H1 (cell line): ENCODE measurements at regions not wholly inside any gene's neighbourhood (a gene's known extent, or its start where the extent isn't known, plus 50 kb on each side); places are given as distances from the start of the nearest gene placed in this dataset.
A peak's percentile ranks its signal among the peaks of the same experiment; 100 is the strongest.

Experiments used
- CTCF ChIA-PET: fragments of 300-600 bp; sonication (Branson Sonifier 250); formaldehyde crosslinking; loops from one replicate; lab custom pipeline; 2021; ENCODE audit not compliant: partially characterized antibody; lab: Charles Lee
- POLR2A ChIA-PET: fragments of 300-600 bp; sonication (Branson Sonifier 250); formaldehyde crosslinking; loops from one replicate; lab custom pipeline; 2021; ENCODE audit warnings: inconsistent platforms; ENCODE audit not compliant: partially characterized antibody; lab: Charles Lee
- DNase-seq, 2 experiments: peaks; one replicate each; pipeline versions ENCODE4 v3.0.0 to v3.0.0-alpha.2; 2010 to 2022; ENCODE audit warnings: low spot score in 2 of 2, low read depth in 1 of 2, mixed read lengths in 1 of 2
- FAIRE-seq: peaks from 2 replicates; lab custom pipeline; 2011; peaks lifted over from hg19 to GRCh38; lab: Jason Lieb, UNC
- H2AFZ ChIP-seq: 2 replicates; pipeline ENCODE4 v1.8.1; 2012; ENCODE audit warnings: low read length, inconsistent platforms
- H2AK5ac ChIP-seq: 2 replicates; pipeline ENCODE4 v1.6.1; 2013; ENCODE audit warnings: low read depth, low read length
- H2BK120ac ChIP-seq: replicated peaks from 2 replicates; pipeline ENCODE3; 2013; ENCODE audit warnings: low read depth, low read length, inconsistent platforms
- H2BK12ac ChIP-seq: 2 replicates; pipeline ENCODE4 v1.6.1; 2013; ENCODE audit warnings: low read depth, low read length
- H2BK15ac ChIP-seq: 2 replicates; pipeline ENCODE4 v1.6.1; 2013; ENCODE audit warnings: low read length
- H2BK20ac ChIP-seq: 2 replicates; pipeline ENCODE4 v1.6.1; 2013; ENCODE audit warnings: low read length
- H2BK5ac ChIP-seq: 2 replicates; pipeline ENCODE4 v1.6.1; 2013; ENCODE audit warnings: low read depth, low read length
- H3K14ac ChIP-seq: 2 replicates; pipeline ENCODE4 v1.6.1; 2013; ENCODE audit warnings: inconsistent platforms; ENCODE audit not compliant: insufficient read length
- H3K18ac ChIP-seq: 2 replicates; pipeline ENCODE4 v1.6.1; 2013; ENCODE audit warnings: low read length; ENCODE audit errors: extremely low read depth
- H3K23ac ChIP-seq: 2 replicates; pipeline ENCODE4 v1.6.1; 2013; ENCODE audit warnings: inconsistent platforms; ENCODE audit not compliant: insufficient read length
- H3K23me2 ChIP-seq: 2 replicates; pipeline ENCODE4 v1.6.1; 2013; ENCODE audit warnings: low read depth, low read length
- H3K27ac ChIP-seq: 2 replicates; pipeline ENCODE4 v1.6.1; 2011; ENCODE audit warnings: low read depth, low read length, inconsistent platforms
- H3K27me3 ChIP-seq, 4 experiments: replicated peaks in 1 of 4; 1 replicate in 1 of 4; 2 replicates in 3 of 4; pipeline versions ENCODE4 v1.6.1 to v1.8.1; 2011 to 2013; ENCODE audit warnings: low read length in 3 of 4, mild to moderate bottlenecking in 3 of 4, inconsistent platforms in 2 of 4, mixed read lengths in 2 of 4, moderate library complexity in 1 of 4; ENCODE audit not compliant: control insufficient read depth in 3 of 4, insufficient read depth in 3 of 4; ENCODE audit errors: extremely low read depth in 1 of 4
- H3K36me3 ChIP-seq, 4 experiments: 2 replicates each; pipeline versions ENCODE4 v1.6.1 to v1.8.1; 2011 to 2013; ENCODE audit warnings: mild to moderate bottlenecking in 4 of 4, low read length in 3 of 4, moderate library complexity in 2 of 4, control low read depth in 1 of 4, inconsistent platforms in 1 of 4; ENCODE audit not compliant: insufficient read depth in 4 of 4, control insufficient read depth in 2 of 4
- H3K4ac ChIP-seq: replicated peaks from 2 replicates; pipeline ENCODE3; 2013; ENCODE audit warnings: low read length, low read depth, mixed read lengths, inconsistent platforms; ENCODE audit not compliant: insufficient read length
- H3K4me1 ChIP-seq, 4 experiments: replicated peaks in 1 of 4; 1 replicate in 1 of 4; 2 replicates in 3 of 4; pipeline versions ENCODE4 v1.6.1 to v1.8.1; 2011 to 2013; ENCODE audit warnings: low read length in 3 of 4, inconsistent platforms in 2 of 4, mixed read lengths in 1 of 4; ENCODE audit not compliant: insufficient read depth in 4 of 4, control insufficient read depth in 3 of 4
- H3K4me2 ChIP-seq, 2 experiments: 2 replicates each; pipeline versions ENCODE4 v1.6.1 to v1.8.1; 2011 to 2013; ENCODE audit warnings: low read depth in 2 of 2, low read length in 2 of 2, control low read depth in 1 of 2, inconsistent platforms in 1 of 2, mild to moderate bottlenecking in 1 of 2; ENCODE audit not compliant: insufficient read depth in 1 of 2
- H3K4me3 ChIP-seq, 4 experiments: fragments of 200-600, 300-600 bp in 1 of 4; sonication (generic), shearing (Covaris generic), sonication (Bioruptor Twin) in 1 of 4; 2 replicates each; pipeline versions ENCODE4 v1.5.1 to v1.8.1; 2011 to 2016; ENCODE audit warnings: low read length in 4 of 4, low read depth in 3 of 4, control low read depth in 2 of 4, inconsistent platforms in 2 of 4, mild to moderate bottlenecking in 2 of 4, mixed read lengths in 1 of 4, moderate library complexity in 1 of 4; ENCODE audit not compliant: insufficient read depth in 2 of 4; ENCODE audit errors: extremely low read depth in 1 of 4
- H3K56ac ChIP-seq: replicated peaks from 2 replicates; pipeline ENCODE3; 2013; ENCODE audit warnings: low read depth, mild to moderate bottlenecking, mixed read lengths, low read length, inconsistent platforms; ENCODE audit not compliant: insufficient read length
- H3K79me1 ChIP-seq: 2 replicates; pipeline ENCODE4 v1.6.1; 2013; ENCODE audit warnings: low read depth, low read length, control low read depth
- H3K79me2 ChIP-seq, 2 experiments: 2 replicates each; pipeline versions ENCODE4 v1.6.1 to v1.8.1; 2012 to 2013; ENCODE audit warnings: low read length in 2 of 2, mild to moderate bottlenecking in 2 of 2, inconsistent platforms in 1 of 2; ENCODE audit not compliant: insufficient read depth in 2 of 2, control insufficient read depth in 1 of 2
- H3K9ac ChIP-seq, 4 experiments: replicated peaks in 1 of 4; 1 replicate in 1 of 4; 2 replicates in 3 of 4; pipeline versions ENCODE4 v1.6.1 to v1.8.1; 2011 to 2013; ENCODE audit warnings: low read depth in 3 of 4, low read length in 3 of 4, control low read depth in 2 of 4, mild to moderate bottlenecking in 2 of 4, moderate library complexity in 2 of 4, inconsistent platforms in 1 of 4; ENCODE audit errors: extremely low read depth in 1 of 4
- H3K9me3 ChIP-seq, 2 experiments: 2 replicates each; pipeline versions ENCODE4 v1.6.1 to v1.8.1; 2012 to 2013; ENCODE audit warnings: mild to moderate bottlenecking in 2 of 2, moderate library complexity in 2 of 2, control low read depth in 1 of 2, inconsistent platforms in 1 of 2, low read depth in 1 of 2, low read length in 1 of 2, mixed read lengths in 1 of 2; ENCODE audit not compliant: insufficient read depth in 2 of 2
- H4K20me1 ChIP-seq, 2 experiments: replicated peaks in 1 of 2; 2 replicates each; pipeline versions ENCODE3 to v1.8.1; 2011 to 2013; ENCODE audit warnings: inconsistent platforms in 2 of 2, low read length in 2 of 2, mild to moderate bottlenecking in 1 of 2; ENCODE audit not compliant: insufficient read depth in 2 of 2, control insufficient read depth in 1 of 2
- H4K5ac ChIP-seq: 2 replicates; pipeline ENCODE4 v1.6.1; 2013; ENCODE audit warnings: low read length, low read depth, mixed read lengths, inconsistent platforms; ENCODE audit not compliant: insufficient read length
- H4K8ac ChIP-seq: 2 replicates; pipeline ENCODE4 v1.8.0; 2013; ENCODE audit warnings: mild to moderate bottlenecking, moderate library complexity, low read length, inconsistent platforms; ENCODE audit not compliant: insufficient read depth; ENCODE audit errors: extremely low read depth
- H4K91ac ChIP-seq: replicated peaks from 2 replicates; pipeline ENCODE3; 2013; ENCODE audit warnings: low read length, mixed read lengths, inconsistent platforms; ENCODE audit not compliant: insufficient read length
- ASH2L ChIP-seq: fragments of 200-600, 300-600 bp; sonication (generic); IDR thresholded peaks from one replicate; pipeline ENCODE4 v1.7.1; 2017; ENCODE audit warnings: low read length
- CTCF ChIP-seq, 3 experiments: IDR thresholded peaks; 1 replicate in 2 of 3; 2 replicates in 1 of 3; pipeline versions ENCODE4 v1.5.1 to v1.6.1; 2011; ENCODE audit warnings: low read length in 3 of 3, mild to moderate bottlenecking in 3 of 3, inconsistent platforms in 2 of 3, low read depth in 1 of 3, moderate library complexity in 1 of 3; ENCODE audit not compliant: insufficient read depth in 1 of 3; ENCODE audit errors: control extremely low read depth in 1 of 3
- E2F6 ChIP-seq: IDR thresholded peaks from 2 replicates; pipeline ENCODE4 v1.6.1; 2012; ENCODE audit warnings: inconsistent platforms
- KDM5A ChIP-seq: fragments of 200-600 bp; IDR thresholded peaks from 2 replicates; pipeline ENCODE4 v1.7.1; 2012; ENCODE audit warnings: mild to moderate bottlenecking, low read length, inconsistent platforms, mixed read lengths
- POLR2A ChIP-seq, 2 experiments: IDR thresholded peaks; 1 replicate in 1 of 2; 2 replicates in 1 of 2; pipeline ENCODE4 v1.6.1; 2011; ENCODE audit warnings: low read depth in 2 of 2, low read length in 2 of 2, mild to moderate bottlenecking in 2 of 2; ENCODE audit errors: control extremely low read depth in 1 of 2
- RXRA ChIP-seq: IDR thresholded peaks from 2 replicates; pipeline ENCODE4 v1.6.1; 2011; ENCODE audit warnings: low read depth, mild to moderate bottlenecking, low read length, moderate library complexity; ENCODE audit not compliant: insufficient read depth
- SIN3A ChIP-seq, 2 experiments: IDR thresholded peaks in 1 of 2; conservative IDR thresholded peaks in 1 of 2; 2 replicates each; pipeline ENCODE4 v1.6.1; 2011 to 2012; ENCODE audit warnings: low read length in 2 of 2, improper control_type of control experiment in 1 of 2, low read depth in 1 of 2, mild to moderate bottlenecking in 1 of 2
- SRF ChIP-seq: IDR thresholded peaks from 2 replicates; pipeline ENCODE4 v1.6.1; 2011; ENCODE audit warnings: mild to moderate bottlenecking, low read depth, low read length, moderate library complexity
- TCF12 ChIP-seq: IDR thresholded peaks from 2 replicates; pipeline ENCODE4 v1.6.1; 2011; ENCODE audit warnings: low read depth, mild to moderate bottlenecking, low read length
- ZNF274 ChIP-seq: IDR thresholded peaks from 2 replicates; pipeline ENCODE4 v1.7.0; 2012; ENCODE audit warnings: low read length, borderline replicate concordance; ENCODE audit errors: extremely low read depth
- WGBS, 2 experiments: shearing (Covaris generic) in 1 of 2; methylation state at CpG; one replicate each; pipeline versions ENCODE4 v1.1.6 to v1.1.7; 2013 to 2015; ENCODE audit warnings: low lambda C conversion rate in 2 of 2, mixed read lengths in 2 of 2, inconsistent platforms in 1 of 2, low coverage in 1 of 2, missing lambda C conversion rate in 1 of 2; ENCODE audit not compliant: insufficient replicate concordance in 2 of 2, insufficient coverage in 1 of 2, insufficient read length in 1 of 2; ENCODE audit errors: extremely low coverage in 1 of 2, missing lambda C conversion rate in 1 of 2; 5-methylcytosine and 5-hydroxymethylcytosine counted together

- no peak for FAIRE-seq
- no peak overlapping the region for H2BK120ac ChIP-seq
- no peak overlapping the region for H2AK5ac ChIP-seq
- H3K9me3 ChIP-seq, result no peaks in the 10 kb centered on the region
- 90% methylated on average over 8 of the region's 8 CpGs; no CpG with 5 or more reads in 1 of the 2 experiments for WGBS, 2 experiments
- H3K27me3 ChIP-seq, result no peaks in the 10 kb centered on the region; a peak in 1 of 7 replicates
- H3K23ac ChIP-seq, result no peak overlapping the region
- no peak overlapping the region for H4K91ac ChIP-seq
- H3K56ac ChIP-seq, result no peak overlapping the region
- H3K79me1 ChIP-seq, result no peaks in the 10 kb centered on the region
- no peaks in the 10 kb centered on the region for H3K23me2 ChIP-seq
- no peak for DNase-seq
- H3K4me2 ChIP-seq, result no peak overlapping the region
- POLR2A ChIA-PET, result no interaction called here
- CTCF ChIA-PET, result interaction anchor here (1.5 kb wide), 1 partner anchor 9 kb away, joined by 4 read pairs; no protein-coding TSS in a partner anchor
- H3K36me3 ChIP-seq, result no peaks in the 10 kb centered on the region
- no peak overlapping the region for H3K27ac ChIP-seq
- H3K14ac ChIP-seq, result no peak overlapping the region
- no peak overlapping the region for H4K5ac ChIP-seq
- H3K18ac ChIP-seq, result no peak overlapping the region
- H2BK20ac ChIP-seq, result no peak overlapping the region
- no peaks in the 10 kb centered on the region for H4K20me1 ChIP-seq
- no peak overlapping the region for H3K9ac ChIP-seq
- H2AFZ ChIP-seq, result peak overlapping the region; percentile 71; the same call in 1 of the 2 replicates
- H4K8ac ChIP-seq, result no peak overlapping the region
- H3K79me2 ChIP-seq, result no peaks in the 10 kb centered on the region
- no peaks in the 10 kb centered on the region for H3K4me1 ChIP-seq
- no peak overlapping the region for H2BK5ac ChIP-seq
- H2BK15ac ChIP-seq, result no peak overlapping the region
- no peak overlapping the region for H2BK12ac ChIP-seq
- no peak overlapping the region for H3K4me3 ChIP-seq
- no peak overlapping the region for H3K4ac ChIP-seq
- TF ChIP-seq TCF12, result no peak
- TF ChIP-seq RXRA, result no peak
- no peak for TF ChIP-seq ASH2L
- no peak for TF ChIP-seq KDM5A
- no peak for TF ChIP-seq ZNF274
- no peak for TF ChIP-seq POLR2A (IDR thresholded peaks at IDR 0.05; ENCODE audit: control extremely low read depth in 1 of 2, low read depth in 2 of 2, low read length in 2 of 2)
- TF ChIP-seq SRF, result no peak
- TF ChIP-seq SIN3A (conservative IDR thresholded peaks at IDR 0.05 in 1 of 2, IDR thresholded peaks at IDR 0.05 in 1 of 2; ENCODE audit: low read depth in 1 of 2, low read length in 2 of 2), result no peak
- TF ChIP-seq E2F6, result no peak
- TF ChIP-seq CTCF (IDR thresholded peaks at IDR 0.05; ENCODE audit: control extremely low read depth in 1 of 3, insufficient read depth in 1 of 3, low read depth in 1 of 3, low read length in 3 of 3), result no peak
Measured at GRCh38 chr10:121096617-121097431, 245.7 kb downstream of the WDR11 start.
